GM23248 (cell line): ENCODE measurements at regions not wholly inside any gene's neighbourhood (a gene's known extent, or its start where the extent isn't known, plus 50 kb on each side); places are given as distances from the start of the nearest gene placed in this dataset.

Source experiments
- EZH2 ChIP-seq: fragments of 200-600 bp; sonication (generic); IDR thresholded peaks from 2 replicates; pipeline ENCODE4 v1.6.1; 2018; ENCODE audit warnings: antibody characterized with exemption, mild to moderate bottlenecking; ENCODE audit not compliant: insufficient read depth, poor library complexity, severe bottlenecking
- EZH2phosphoT487 ChIP-seq: fragments of 200-600 bp; sonication (generic); IDR thresholded peaks from 2 replicates; pipeline ENCODE4 v1.6.1; 2018; ENCODE audit warnings: antibody characterized with exemption, moderate library complexity, mild to moderate bottlenecking, low read depth; ENCODE audit not compliant: insufficient read depth

GRCh38 chr1:194361374-194362131 is 1175.1 kb upstream of the B3GALT2 start:
- TF ChIP-seq EZH2 (no peak), EZH2phosphoT487 (no peak)
